SK-N-SH treated with all-trans-retinoic acid at 6 μM for 48 hours (cell line): ENCODE measurements at regions not wholly inside any gene's neighbourhood (a gene's known extent, or its start where the extent isn't known, plus 50 kb on each side); places are given as distances from the start of the nearest gene placed in this dataset.

Source experiments
- GLIS3 ChIP-seq: fragments of 250-450 bp; sonication (Bioruptor Pico); IDR thresholded peaks from 2 replicates; pipeline ENCODE4 v1.5.0; 2020; ENCODE audit warnings: mild to moderate bottlenecking, moderate library complexity
- RARB ChIP-seq: fragments of 250-450 bp; sonication (Bioruptor Pico); IDR thresholded peaks from 2 replicates; pipeline ENCODE4 v1.8.0; 2021; ENCODE audit warnings: mild to moderate bottlenecking, moderate library complexity
- SNAI2 ChIP-seq: fragments of 250-450 bp; sonication (Bioruptor Pico); IDR thresholded peaks from 2 replicates; pipeline ENCODE4 v1.5.0; 2020; ENCODE audit warnings: mild to moderate bottlenecking, moderate library complexity
- TF ChIP-seq, protein P1 (sequence below): fragments of 250-450 bp; sonication (Bioruptor Pico); IDR thresholded peaks from 2 replicates; pipeline ENCODE4 v1.5.1; 2020; ENCODE audit warnings: low read depth, mild to moderate bottlenecking, moderate library complexity
- TF ChIP-seq, protein P2 (sequence below): fragments of 250-450 bp; sonication (Bioruptor Pico); IDR thresholded peaks from 2 replicates; pipeline ENCODE4 v1.5.0; 2020; ENCODE audit warnings: mild to moderate bottlenecking, moderate library complexity
- TF ChIP-seq, protein P3 (sequence below): fragments of 250-450 bp; sonication (Bioruptor Pico); IDR thresholded peaks from 2 replicates; pipeline ENCODE4 v1.5.1; 2021; ENCODE audit warnings: mild to moderate bottlenecking, moderate library complexity

DNA sequence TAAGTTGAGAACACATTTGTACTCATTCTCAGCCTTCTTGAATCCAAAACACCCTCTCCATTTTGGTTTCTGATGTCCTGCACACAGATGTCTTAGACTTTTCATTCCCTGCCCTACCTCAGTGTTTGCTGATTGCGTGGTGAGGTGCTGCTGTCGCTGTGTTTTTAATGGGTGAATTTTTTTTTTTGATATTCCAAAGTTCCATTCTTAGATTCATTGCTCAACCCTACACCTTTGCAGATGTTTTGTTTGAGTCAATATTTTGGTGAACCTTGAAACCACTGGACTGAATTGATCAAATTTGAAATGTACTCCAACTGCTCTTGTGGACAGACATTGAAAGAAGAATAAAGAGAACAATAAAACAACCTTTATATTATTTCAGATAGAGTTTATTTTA, 130.4 kb upstream of the DSEL start:
- TF ChIP-seq, protein P1, sequence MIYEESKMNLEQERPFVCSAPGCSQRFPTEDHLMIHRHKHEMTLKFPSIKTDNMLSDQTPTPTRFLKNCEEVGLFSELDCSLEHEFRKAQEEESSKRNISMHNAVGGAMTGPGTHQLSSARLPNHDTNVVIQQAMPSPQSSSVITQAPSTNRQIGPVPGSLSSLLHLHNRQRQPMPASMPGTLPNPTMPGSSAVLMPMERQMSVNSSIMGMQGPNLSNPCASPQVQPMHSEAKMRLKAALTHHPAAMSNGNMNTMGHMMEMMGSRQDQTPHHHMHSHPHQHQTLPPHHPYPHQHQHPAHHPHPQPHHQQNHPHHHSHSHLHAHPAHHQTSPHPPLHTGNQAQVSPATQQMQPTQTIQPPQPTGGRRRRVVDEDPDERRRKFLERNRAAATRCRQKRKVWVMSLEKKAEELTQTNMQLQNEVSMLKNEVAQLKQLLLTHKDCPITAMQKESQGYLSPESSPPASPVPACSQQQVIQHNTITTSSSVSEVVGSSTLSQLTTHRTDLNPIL (CRISPR knock-in tag) = no peak
- TF ChIP-seq, protein P2, sequence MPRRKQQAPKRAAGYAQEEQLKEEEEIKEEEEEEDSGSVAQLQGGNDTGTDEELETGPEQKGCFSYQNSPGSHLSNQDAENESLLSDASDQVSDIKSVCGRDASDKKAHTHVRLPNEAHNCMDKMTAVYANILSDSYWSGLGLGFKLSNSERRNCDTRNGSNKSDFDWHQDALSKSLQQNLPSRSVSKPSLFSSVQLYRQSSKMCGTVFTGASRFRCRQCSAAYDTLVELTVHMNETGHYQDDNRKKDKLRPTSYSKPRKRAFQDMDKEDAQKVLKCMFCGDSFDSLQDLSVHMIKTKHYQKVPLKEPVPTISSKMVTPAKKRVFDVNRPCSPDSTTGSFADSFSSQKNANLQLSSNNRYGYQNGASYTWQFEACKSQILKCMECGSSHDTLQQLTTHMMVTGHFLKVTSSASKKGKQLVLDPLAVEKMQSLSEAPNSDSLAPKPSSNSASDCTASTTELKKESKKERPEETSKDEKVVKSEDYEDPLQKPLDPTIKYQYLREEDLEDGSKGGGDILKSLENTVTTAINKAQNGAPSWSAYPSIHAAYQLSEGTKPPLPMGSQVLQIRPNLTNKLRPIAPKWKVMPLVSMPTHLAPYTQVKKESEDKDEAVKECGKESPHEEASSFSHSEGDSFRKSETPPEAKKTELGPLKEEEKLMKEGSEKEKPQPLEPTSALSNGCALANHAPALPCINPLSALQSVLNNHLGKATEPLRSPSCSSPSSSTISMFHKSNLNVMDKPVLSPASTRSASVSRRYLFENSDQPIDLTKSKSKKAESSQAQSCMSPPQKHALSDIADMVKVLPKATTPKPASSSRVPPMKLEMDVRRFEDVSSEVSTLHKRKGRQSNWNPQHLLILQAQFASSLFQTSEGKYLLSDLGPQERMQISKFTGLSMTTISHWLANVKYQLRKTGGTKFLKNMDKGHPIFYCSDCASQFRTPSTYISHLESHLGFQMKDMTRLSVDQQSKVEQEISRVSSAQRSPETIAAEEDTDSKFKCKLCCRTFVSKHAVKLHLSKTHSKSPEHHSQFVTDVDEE (CRISPR knock-in tag) = no peak
- TF ChIP-seq GLIS3 (CRISPR knock-in tag) (no peak), SNAI2 (no peak), RARB (no peak)
- TF ChIP-seq, protein P3, sequence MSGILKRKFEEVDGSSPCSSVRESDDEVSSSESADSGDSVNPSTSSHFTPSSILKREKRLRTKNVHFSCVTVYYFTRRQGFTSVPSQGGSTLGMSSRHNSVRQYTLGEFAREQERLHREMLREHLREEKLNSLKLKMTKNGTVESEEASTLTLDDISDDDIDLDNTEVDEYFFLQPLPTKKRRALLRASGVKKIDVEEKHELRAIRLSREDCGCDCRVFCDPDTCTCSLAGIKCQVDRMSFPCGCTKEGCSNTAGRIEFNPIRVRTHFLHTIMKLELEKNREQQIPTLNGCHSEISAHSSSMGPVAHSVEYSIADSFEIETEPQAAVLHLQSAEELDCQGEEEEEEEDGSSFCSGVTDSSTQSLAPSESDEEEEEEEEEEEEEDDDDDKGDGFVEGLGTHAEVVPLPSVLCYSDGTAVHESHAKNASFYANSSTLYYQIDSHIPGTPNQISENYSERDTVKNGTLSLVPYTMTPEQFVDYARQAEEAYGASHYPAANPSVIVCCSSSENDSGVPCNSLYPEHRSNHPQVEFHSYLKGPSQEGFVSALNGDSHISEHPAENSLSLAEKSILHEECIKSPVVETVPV = no peak
